ENCODE measurements at regions not wholly inside any gene's neighbourhood (a gene's known extent, or its start where the extent isn't known, plus 50 kb on each side); places are given as distances from the start of the nearest gene placed in this dataset.
"Not testable (repeated sequence)": the region's sequence is repeated elsewhere in the genome, so short reads cannot be mapped to it uniquely, and the experiment has no call there.

DNA sequence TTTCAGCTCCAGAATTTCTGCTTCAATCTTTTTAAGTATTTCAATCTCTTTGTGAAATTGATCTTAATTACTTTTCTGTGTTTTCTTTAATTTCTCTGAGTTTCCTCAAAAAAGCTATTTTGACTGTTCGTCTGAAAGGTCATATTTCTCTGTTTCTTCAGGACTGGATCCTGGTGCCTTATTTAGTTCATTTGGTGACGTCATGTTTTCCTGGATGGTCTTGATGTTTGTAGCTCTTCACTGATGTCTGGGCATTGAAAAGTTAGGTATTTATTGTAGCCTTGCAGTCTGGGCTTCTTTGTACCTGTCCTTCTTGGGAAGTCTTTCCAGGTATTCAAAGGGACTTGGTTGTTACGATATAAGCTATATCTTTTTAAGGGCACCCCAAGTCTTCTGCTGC is 998.7 kb downstream of the NCAM2 start:
- DNase-seq (ENCODE audit: low read depth in 2 of 3, low spot score in 1 of 3), result no peak

GRCh38 chr21:21997390-21998333 is 999.5 kb downstream of the NCAM2 start:
- DNase-seq (ENCODE audit: low read depth in 2 of 3, low spot score in 1 of 3), result no peak

- no peak for DNase-seq (ENCODE audit: low read depth in 2 of 3, low spot score in 1 of 3)
These were observed 1021.6 kb downstream of the NCAM2 start for GRCh38 chr21:22019766-22020165.

- no peak for DNase-seq (ENCODE audit: low read depth in 2 of 3, low spot score in 1 of 3)
These were observed 1022.0 kb downstream of the NCAM2 start for GRCh38 chr21:22020221-22020620.

- not testable (repeated sequence) for DNase-seq (ENCODE audit: low read depth in 2 of 3, low spot score in 1 of 3)
These were observed 1025.7 kb downstream of the NCAM2 start for GRCh38 chr21:22023896-22024295.

DNA sequence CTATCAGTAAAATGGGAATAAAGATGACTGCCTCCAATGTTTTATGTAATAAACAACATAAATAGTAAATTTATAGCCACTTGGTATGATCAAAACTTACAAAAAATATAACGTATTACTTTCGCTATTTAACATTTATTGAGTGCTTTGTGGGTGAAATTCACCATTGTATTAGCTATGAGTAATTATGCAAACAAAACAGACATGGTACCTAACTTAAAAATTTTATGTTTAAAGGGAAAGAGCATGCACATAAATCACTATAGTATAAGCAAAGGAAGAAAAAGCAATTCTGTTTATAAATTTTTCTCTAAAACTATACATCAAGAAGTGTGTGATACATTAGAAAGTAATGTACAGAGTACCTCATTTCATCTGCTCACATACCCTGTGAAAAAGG is 1046.2 kb downstream of the NCAM2 start:
- DNase-seq (ENCODE audit: low read depth in 2 of 3, low spot score in 1 of 3), result no peak

GRCh38 chr21:22046576-22046975 is 1048.4 kb downstream of the NCAM2 start:
- DNase-seq (ENCODE audit: low read depth in 2 of 3, low spot score in 1 of 3), result no peak

DNA sequence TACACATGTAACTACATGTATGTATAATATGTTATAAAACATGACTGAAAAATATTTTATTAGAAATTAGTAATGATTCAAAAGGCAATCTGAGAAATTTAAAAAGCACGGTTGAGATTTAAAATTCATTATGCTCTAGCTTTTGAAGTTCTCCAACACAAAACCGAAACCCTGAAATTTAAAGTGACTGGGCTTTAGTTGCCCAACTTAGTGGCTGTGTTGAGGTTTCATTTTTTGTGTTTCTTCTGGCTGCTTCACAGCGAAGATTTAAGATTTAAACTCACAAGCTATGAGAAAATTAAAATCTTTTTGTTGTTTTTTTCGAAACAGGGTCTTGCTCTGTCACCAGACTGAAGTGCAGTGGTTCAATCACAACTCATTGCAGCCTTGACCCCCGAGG is 1058.7 kb downstream of the NCAM2 start:
- no peak for DNase-seq (ENCODE audit: low read depth in 2 of 3, low spot score in 1 of 3)

GRCh38 chr21:22062472-22063139 is 1064.4 kb downstream of the NCAM2 start:
- no peak for DNase-seq (ENCODE audit: low read depth in 2 of 3, low spot score in 1 of 3)

DNA sequence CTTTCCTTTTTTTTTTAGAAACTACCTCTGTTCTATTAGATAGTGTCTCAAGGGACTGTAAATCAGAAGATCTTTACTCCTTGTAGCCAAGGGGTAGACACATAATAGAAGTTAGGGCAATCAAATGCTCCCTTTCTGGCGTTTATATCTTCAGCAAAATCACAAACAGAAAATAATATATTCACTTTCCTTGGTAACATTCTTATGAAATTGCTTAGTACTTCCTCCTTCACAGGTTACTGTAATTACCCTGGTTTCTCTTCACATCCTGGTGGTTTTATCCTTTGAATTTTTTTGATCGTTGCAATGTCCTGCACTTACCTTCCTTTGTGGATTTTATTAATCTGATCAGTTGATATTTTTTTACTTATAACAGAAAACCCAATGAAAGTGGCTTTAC is 1064.9 kb downstream of the NCAM2 start:
- no peak for DNase-seq (ENCODE audit: low read depth in 2 of 3, low spot score in 1 of 3)

DNA sequence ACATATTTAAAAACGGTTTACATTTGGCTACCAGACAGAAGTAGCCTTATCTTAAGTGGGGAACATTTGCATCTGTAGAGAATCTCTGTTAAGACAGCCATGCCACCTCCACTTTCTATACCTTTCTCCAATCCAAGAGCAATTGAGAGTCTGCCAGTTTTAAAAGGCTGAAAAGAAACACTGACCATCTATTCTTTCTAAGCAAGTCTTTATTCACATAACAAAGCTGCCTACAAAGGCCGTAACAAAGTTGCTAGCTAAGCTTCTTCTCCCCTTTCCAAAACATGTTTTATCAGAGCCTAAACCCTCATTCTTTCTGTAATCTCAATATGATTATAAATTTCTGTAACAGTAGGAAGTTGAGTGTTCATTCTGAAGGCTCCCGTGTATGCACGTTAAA is 1078.3 kb downstream of the NCAM2 start:
- no peak for DNase-seq (ENCODE audit: low read depth in 2 of 3, low spot score in 1 of 3)

DNA sequence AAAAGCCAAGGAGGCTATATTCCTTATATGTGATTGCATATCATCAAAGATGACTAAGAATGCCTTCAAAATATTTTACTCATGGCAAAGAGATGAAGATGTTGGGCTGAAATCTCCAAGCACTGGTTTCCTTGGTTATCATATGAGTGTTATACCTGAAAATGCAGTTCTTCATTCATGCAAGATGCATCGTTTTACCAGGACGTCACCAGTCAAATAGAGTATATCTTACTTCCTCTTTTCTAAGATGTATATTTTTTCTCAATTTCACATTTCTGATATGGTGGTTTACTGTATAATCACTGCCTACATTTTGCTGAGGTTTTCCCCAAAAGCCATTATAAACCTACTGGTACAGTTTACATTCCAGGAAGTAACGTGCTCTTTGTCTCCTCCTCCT is 1085.7 kb downstream of the NCAM2 start:
- DNase-seq (ENCODE audit: low read depth in 2 of 3, low spot score in 1 of 3), result no peak

GRCh38 chr21:22096314-22096713 is 1098.1 kb downstream of the NCAM2 start:
- no peak for DNase-seq (ENCODE audit: low read depth in 2 of 3, low spot score in 1 of 3)

DNA sequence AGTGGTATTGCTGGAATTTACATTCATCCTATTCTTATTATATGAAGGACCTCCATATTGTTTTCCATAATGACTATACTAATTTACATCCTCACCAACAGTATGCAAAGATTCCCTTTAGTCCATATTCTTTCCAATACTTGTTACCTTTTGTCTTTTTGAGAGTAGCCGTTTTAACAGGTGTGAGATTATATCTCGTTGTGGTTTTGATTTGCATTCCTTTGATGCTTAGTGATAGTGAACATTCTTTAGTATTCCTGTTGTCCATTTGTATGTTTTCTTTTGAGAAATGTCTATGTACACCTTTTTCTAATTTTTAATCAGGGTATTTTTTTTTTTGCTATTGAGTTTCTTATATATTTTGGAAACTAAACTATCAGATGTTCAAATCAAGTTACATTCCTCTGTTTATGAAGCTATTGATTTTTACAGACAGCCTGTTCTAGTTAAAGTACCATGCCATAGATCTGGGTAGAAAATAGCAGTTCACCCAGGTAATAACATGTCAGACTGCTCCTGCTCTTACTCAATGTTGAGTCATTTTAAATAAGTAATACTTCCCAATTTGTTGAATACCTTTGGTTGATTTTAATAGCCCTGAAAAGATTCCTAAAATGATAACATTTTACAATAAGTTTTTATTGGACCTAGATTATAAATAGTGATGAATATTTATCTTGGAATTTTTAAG is 1108.7 kb downstream of the NCAM2 start:
- DNase-seq (ENCODE audit: low read depth in 2 of 3, low spot score in 1 of 3), result no peak

GRCh38 chr21:22115746-22116145 is 1117.5 kb downstream of the NCAM2 start:
- DNase-seq (ENCODE audit: low read depth in 2 of 3, low spot score in 1 of 3), result no peak

GRCh38 chr21:22120616-22121266 is 1122.5 kb downstream of the NCAM2 start:
- DNase-seq (ENCODE audit: low read depth in 2 of 3, low spot score in 1 of 3), result no peak

DNA sequence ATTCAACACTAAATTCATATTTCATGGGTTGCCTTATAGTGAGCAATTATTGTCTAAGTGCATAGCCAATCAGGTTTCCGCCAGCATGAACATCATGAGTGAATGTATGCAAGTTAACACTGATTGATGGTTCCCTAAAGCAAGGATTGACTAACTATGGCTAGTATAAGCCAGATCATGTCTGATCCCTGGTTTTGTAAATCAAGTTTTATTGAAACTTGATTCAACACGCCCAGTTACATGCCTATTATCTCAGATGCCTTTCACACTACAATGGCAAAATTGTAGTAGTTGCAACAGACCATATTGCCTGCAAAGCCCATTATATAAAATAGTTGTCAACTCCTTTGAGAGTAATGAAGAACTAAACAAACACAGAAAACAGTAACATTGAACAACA is 1127.4 kb downstream of the NCAM2 start:
- no peak for DNase-seq (ENCODE audit: low read depth in 2 of 3, low spot score in 1 of 3)

DNA sequence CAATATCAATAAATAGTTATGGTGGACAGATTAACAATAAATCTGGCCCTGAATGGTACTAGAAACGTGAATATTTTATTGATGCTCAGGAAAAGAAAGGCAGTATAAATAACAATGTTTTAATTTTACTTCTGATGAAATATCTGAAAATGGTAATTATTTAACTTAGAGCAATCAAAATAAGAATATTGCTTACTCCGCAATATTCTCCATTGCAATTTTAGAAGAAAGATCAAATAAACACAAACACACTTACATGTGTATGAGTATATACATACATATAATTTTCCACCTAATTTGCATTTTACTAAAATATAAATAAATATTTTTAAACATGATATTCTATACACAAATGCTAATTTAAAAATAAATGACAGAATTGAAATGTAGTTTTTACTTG is 1130.5 kb downstream of the NCAM2 start:
- DNase-seq (ENCODE audit: low read depth in 2 of 3, low spot score in 1 of 3), result no peak

GRCh38 chr21:22132358-22133071 is 1134.3 kb downstream of the NCAM2 start:
- DNase-seq (ENCODE audit: low read depth in 2 of 3, low spot score in 1 of 3), result no peak

DNA sequence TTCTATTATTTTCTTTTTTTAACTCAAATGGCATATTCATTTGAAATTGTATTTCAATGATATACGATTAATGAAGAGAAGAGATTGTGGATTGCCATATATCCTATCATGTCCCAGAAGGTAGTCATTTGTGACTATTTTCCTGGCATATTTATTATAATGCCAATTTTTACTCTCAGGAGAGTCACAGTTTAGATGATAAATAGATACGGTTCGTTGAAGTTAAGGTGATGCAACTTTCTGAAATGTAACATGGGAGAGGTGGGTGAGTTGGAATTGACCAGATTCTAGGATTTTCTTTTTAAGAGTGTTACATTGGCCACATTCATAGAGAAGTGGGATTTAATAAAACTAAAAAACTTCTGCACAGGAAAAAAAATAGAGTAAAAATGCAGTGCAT is 1138.5 kb downstream of the NCAM2 start:
- DNase-seq (ENCODE audit: low read depth in 2 of 3, low spot score in 1 of 3), result no peak
